ENCODE measurements at regions not wholly inside any gene's neighbourhood (a gene's known extent, or its start where the extent isn't known, plus 50 kb on each side); places are given as distances from the start of the nearest gene placed in this dataset.

GRCh38 chrX:132271311-132271778, 52.1 kb upstream of the RAP2C start:
- POLR2A ChIA-PET = interaction anchor here (0.6 kb wide), 1 partner anchor 28 kb away, joined by 4 read pairs; no protein-coding TSS in a partner anchor
- Histone ChIP-seq H3K9me2 (ENCODE audit: insufficient read depth, low read length) (no peaks in the 10 kb centered on the region), H3K27ac (ENCODE audit: low read depth, low read length, poor library complexity, severe bottlenecking) (no peak overlapping the region), H3K9me3 (ENCODE audit: low read length) (no peaks in the 10 kb centered on the region), H3K79me2 (ENCODE audit: insufficient read depth, low read depth, low read length) (no peaks in the 10 kb centered on the region), H3K4me2 (ENCODE audit: low read length) (no peak overlapping the region), H3K4me1 (ENCODE audit: insufficient read depth, low read length, poor library complexity, severe bottlenecking) (no peaks in the 10 kb centered on the region), H2AFZ (ENCODE audit: low read length) (no peak overlapping the region), H3K36me3 (ENCODE audit: insufficient read depth, low read length) (no peaks in the 10 kb centered on the region), H4K20me1 (ENCODE audit: insufficient read depth, low read length) (no peaks in the 10 kb centered on the region), H3K4me3 (ENCODE audit: low read depth, low read length, poor library complexity, severe bottlenecking) (no peak overlapping the region)
- DNase-seq (ENCODE audit: low spot score) = no peak
- intact Hi-C loops (cut with micrococcal nuclease; ENCODE audit: unreplicated experiment) = no loop called here
- CTCF ChIA-PET (ENCODE audit: unreplicated experiment) = no interaction called here
- TF ChIP-seq EZH2phosphoT487 (IDR thresholded peaks at IDR 0.05; ENCODE audit: borderline replicate concordance, low read depth, low read length) (no peak), CTCF (conservative IDR thresholded peaks at IDR 0.05; ENCODE audit: low read length) (no peak)
- no TSS peak for BruUV-seq (replicated peaks)

GRCh38 chrX:132270699-132271098, 51.5 kb upstream of the RAP2C start:
- no TSS peak for BruUV-seq (replicated peaks)
- CTCF ChIA-PET (ENCODE audit: unreplicated experiment) = no interaction called here
- POLR2A ChIA-PET = no interaction called here

GRCh38 chrX:132270021-132270420, 50.8 kb upstream of the RAP2C start:
- no peaks in the 10 kb centered on the region for H3K9me3 ChIP-seq (ENCODE audit: low read length)
- no peak overlapping the region for H2AFZ ChIP-seq (ENCODE audit: low read length)
- H3K4me3 ChIP-seq (ENCODE audit: low read depth, low read length, poor library complexity, severe bottlenecking) = no peak overlapping the region
- no peak overlapping the region for H3K27ac ChIP-seq (ENCODE audit: low read depth, low read length, poor library complexity, severe bottlenecking)
- no peaks in the 10 kb centered on the region for H3K4me1 ChIP-seq (ENCODE audit: insufficient read depth, low read length, poor library complexity, severe bottlenecking)
- POLR2A ChIA-PET = no interaction called here
- H3K79me2 ChIP-seq (ENCODE audit: insufficient read depth, low read depth, low read length) = no peaks in the 10 kb centered on the region
- no peaks in the 10 kb centered on the region for H3K9me2 ChIP-seq (ENCODE audit: insufficient read depth, low read length)
- TF ChIP-seq EZH2phosphoT487 (IDR thresholded peaks at IDR 0.05; ENCODE audit: borderline replicate concordance, low read depth, low read length) (no peak), CTCF (conservative IDR thresholded peaks at IDR 0.05; ENCODE audit: low read length) (no peak)
- no TSS peak for BruUV-seq (replicated peaks)
- H4K20me1 ChIP-seq (ENCODE audit: insufficient read depth, low read length) = no peaks in the 10 kb centered on the region
- intact Hi-C loops (cut with micrococcal nuclease; ENCODE audit: unreplicated experiment) = no loop called here
- H3K36me3 ChIP-seq (ENCODE audit: insufficient read depth, low read length) = no peaks in the 10 kb centered on the region
- H3K4me2 ChIP-seq (ENCODE audit: low read length) = no peak overlapping the region
- CTCF ChIA-PET (ENCODE audit: unreplicated experiment) = no interaction called here
- no peak for DNase-seq (ENCODE audit: low spot score)

More at GRCh38 chrX:132270699-132271098, 51.5 kb upstream of the RAP2C start:
- TF ChIP-seq EZH2phosphoT487 (IDR thresholded peaks at IDR 0.05; ENCODE audit: borderline replicate concordance, low read depth, low read length) (no peak), CTCF (conservative IDR thresholded peaks at IDR 0.05; ENCODE audit: low read length) (no peak)
- no peak overlapping the region for H2AFZ ChIP-seq (ENCODE audit: low read length)
- H3K9me2 ChIP-seq (ENCODE audit: insufficient read depth, low read length) = no peaks in the 10 kb centered on the region
- intact Hi-C loops (cut with micrococcal nuclease; ENCODE audit: unreplicated experiment) = no loop called here
- H3K4me2 ChIP-seq (ENCODE audit: low read length) = no peak overlapping the region
- H3K9me3 ChIP-seq (ENCODE audit: low read length) = no peaks in the 10 kb centered on the region
- no peaks in the 10 kb centered on the region for H3K79me2 ChIP-seq (ENCODE audit: insufficient read depth, low read depth, low read length)
- H3K4me3 ChIP-seq (ENCODE audit: low read depth, low read length, poor library complexity, severe bottlenecking) = no peak overlapping the region
- no peak for DNase-seq (ENCODE audit: low spot score)
- no peak overlapping the region for H3K27ac ChIP-seq (ENCODE audit: low read depth, low read length, poor library complexity, severe bottlenecking)
- no peaks in the 10 kb centered on the region for H4K20me1 ChIP-seq (ENCODE audit: insufficient read depth, low read length)
- H3K36me3 ChIP-seq (ENCODE audit: insufficient read depth, low read length) = no peaks in the 10 kb centered on the region
- no peaks in the 10 kb centered on the region for H3K4me1 ChIP-seq (ENCODE audit: insufficient read depth, low read length, poor library complexity, severe bottlenecking)
